Lower leg skin (tissue), 3 donors: ENCODE measurements at regions not wholly inside any gene's neighbourhood (a gene's known extent, or its start where the extent isn't known, plus 50 kb on each side); places are given as distances from the start of the nearest gene placed in this dataset.

ENCODE experiments used
- CTCF ChIP-seq, 3 donors: fragments of 450-650 bp; IDR thresholded peaks; one replicate each; pipeline ENCODE4 v1.5.1; 2016; ENCODE audit warnings: antibody characterized with exemption in 3 of 3, mild to moderate bottlenecking in 3 of 3, moderate library complexity in 2 of 3
- POLR2A ChIP-seq, 2 donors: fragments of 450-650 bp; IDR thresholded peaks; one replicate each; pipeline ENCODE4 v1.6.1; 2016 to 2017; ENCODE audit warnings: antibody characterized with exemption in 2 of 2, mild to moderate bottlenecking in 1 of 2, moderate library complexity in 1 of 2

- TF ChIP-seq CTCF (IDR thresholded peaks at IDR 0.05), result no peak
- no peak for TF ChIP-seq POLR2A (IDR thresholded peaks at IDR 0.05)
These were observed 1033.2 kb upstream of the NXPH2 start for GRCh38 chr2:139813340-139813739.
